Activated CD4-positive, alpha-beta memory T cell treated with anti-CD3 and anti-CD28 coated beads for 36 hours (primary cell): ENCODE measurements at regions not wholly inside any gene's neighbourhood (a gene's known extent, or its start where the extent isn't known, plus 50 kb on each side); places are given as distances from the start of the nearest gene placed in this dataset.

Experiments used
- CTCF ChIA-PET: fragments of 350-600 bp; sonication (Branson Sonifier 250); formaldehyde crosslinking; loops from one replicate; lab custom pipeline; 2021; ENCODE audit warnings: antibody characterized with exemption, inconsistent platforms; lab: Charles Lee
- POLR2A ChIA-PET: fragments of 350-600 bp; sonication (Branson Sonifier 250); formaldehyde crosslinking; loops from one replicate; lab custom pipeline; 2021; ENCODE audit warnings: antibody characterized with exemption; lab: Charles Lee
- DNase-seq: peaks from one replicate; pipeline ENCODE4 v3.0.0-alpha.2; 2020
- H3K27ac Mint-ChIP-seq: one replicate; pipeline ENCODE4 v1.8.0; 2021; ENCODE audit warnings: mixed read lengths
- H3K27me3 Mint-ChIP-seq: one replicate; pipeline ENCODE4 v1.8.0; 2021; ENCODE audit warnings: mixed read lengths
- H3K36me3 Mint-ChIP-seq: one replicate; pipeline ENCODE4 v1.8.0; 2021; ENCODE audit warnings: mixed read lengths
- H3K4me1 Mint-ChIP-seq: one replicate; pipeline ENCODE4 v1.8.0; 2021; ENCODE audit warnings: low read depth, mixed read lengths
- H3K4me3 Mint-ChIP-seq: one replicate; pipeline ENCODE4 v1.8.0; 2021; ENCODE audit warnings: mild to moderate bottlenecking, mixed read lengths
- H3K9me3 Mint-ChIP-seq: one replicate; pipeline ENCODE4 v1.8.0; 2021; ENCODE audit warnings: mixed read lengths
- intact Hi-C: fragments of 100-400 bp; cut with micrococcal nuclease; formaldehyde crosslinking; loops from one replicate; pipeline ENCODE4 v1.15.1; 2023

GRCh38 chr17:54785643-54786268, 114.9 kb upstream of the TOM1L1 start:
- peaks cover 2% of the 10 kb centered on the region for H3K27me3 Mint-ChIP-seq
- DNase-seq = no peak
- intact Hi-C loops = no loop called here
- CTCF ChIA-PET = no interaction called here
- no peak overlapping the region for H3K27ac Mint-ChIP-seq
- H3K4me1 Mint-ChIP-seq = no peaks in the 10 kb centered on the region
- POLR2A ChIA-PET = no interaction called here
- no peaks in the 10 kb centered on the region for H3K36me3 Mint-ChIP-seq
- no peaks in the 10 kb centered on the region for H3K9me3 Mint-ChIP-seq
- H3K4me3 Mint-ChIP-seq = no peak overlapping the region

- ChIA-PET POLR2A (no interaction called here), CTCF (no interaction called here)
- Mint-ChIP-seq H3K4me1 (no peaks in the 10 kb centered on the region), H3K36me3 (no peaks in the 10 kb centered on the region), H3K9me3 (no peaks in the 10 kb centered on the region), H3K27ac (no peak overlapping the region), H3K4me3 (no peak overlapping the region), H3K27me3 (no peaks in the 10 kb centered on the region)
- no peak for DNase-seq
- intact Hi-C loops = no loop called here
Measured at GRCh38 chr17:54789101-54789880, 111.4 kb upstream of the TOM1L1 start.

GRCh38 chr17:54793271-54793670, 107.4 kb upstream of the TOM1L1 start:
- ChIA-PET POLR2A (no interaction called here), CTCF (no interaction called here)
- no peak for DNase-seq
- Mint-ChIP-seq H3K27me3 (no peaks in the 10 kb centered on the region), H3K27ac (no peak overlapping the region), H3K4me1 (no peaks in the 10 kb centered on the region), H3K9me3 (no peaks in the 10 kb centered on the region), H3K36me3 (no peaks in the 10 kb centered on the region), H3K4me3 (no peak overlapping the region)
- intact Hi-C loops = no loop called here

GRCh38 chr17:54795046-54795445, 105.6 kb upstream of the TOM1L1 start:
- intact Hi-C loops = no loop called here
- DNase-seq = no peak
- H3K4me1 Mint-ChIP-seq = no peaks in the 10 kb centered on the region
- POLR2A ChIA-PET = no interaction called here
- H3K9me3 Mint-ChIP-seq = no peaks in the 10 kb centered on the region
- no peak overlapping the region for H3K4me3 Mint-ChIP-seq
- H3K27me3 Mint-ChIP-seq = no peaks in the 10 kb centered on the region
- CTCF ChIA-PET = no interaction called here
- H3K27ac Mint-ChIP-seq = no peak overlapping the region
- no peaks in the 10 kb centered on the region for H3K36me3 Mint-ChIP-seq

GRCh38 chr17:54807331-54807730, 93.3 kb upstream of the TOM1L1 start:
- no peak for DNase-seq

GRCh38 chr17:54813896-54814295, 86.8 kb upstream of the TOM1L1 start:
- Mint-ChIP-seq H3K4me3 (no peak overlapping the region), H3K9me3 (no peaks in the 10 kb centered on the region), H3K4me1 (no peaks in the 10 kb centered on the region), H3K27ac (no peak overlapping the region), H3K36me3 (no peaks in the 10 kb centered on the region), H3K27me3 (peaks cover 5% of the 10 kb centered on the region)
- DNase-seq = no peak
- intact Hi-C loops = no loop called here
- ChIA-PET POLR2A (no interaction called here), CTCF (no interaction called here)

More at GRCh38 chr17:54807331-54807730, 93.3 kb upstream of the TOM1L1 start:
- POLR2A ChIA-PET = no interaction called here
- Mint-ChIP-seq H3K27me3 (peaks cover 1% of the 10 kb centered on the region), H3K36me3 (no peaks in the 10 kb centered on the region), H3K9me3 (no peaks in the 10 kb centered on the region), H3K27ac (no peak overlapping the region), H3K4me1 (no peaks in the 10 kb centered on the region), H3K4me3 (no peak overlapping the region)
- intact Hi-C loops = no loop called here
- CTCF ChIA-PET = no interaction called here

- H3K4me1 Mint-ChIP-seq = no peaks in the 10 kb centered on the region
- H3K36me3 Mint-ChIP-seq = no peaks in the 10 kb centered on the region
- peaks cover 5% of the 10 kb centered on the region for H3K27me3 Mint-ChIP-seq
- POLR2A ChIA-PET = no interaction called here
- intact Hi-C loops = no loop called here
- no peaks in the 10 kb centered on the region for H3K9me3 Mint-ChIP-seq
- H3K27ac Mint-ChIP-seq = no peak overlapping the region
- DNase-seq = no peak
- CTCF ChIA-PET = no interaction called here
- H3K4me3 Mint-ChIP-seq = no peak overlapping the region
Measured at GRCh38 chr17:54814371-54814770, 86.3 kb upstream of the TOM1L1 start.

GRCh38 chr17:54834086-54834485, 66.6 kb upstream of the TOM1L1 start:
- no peaks in the 10 kb centered on the region for H3K9me3 Mint-ChIP-seq
- no peak overlapping the region for H3K27ac Mint-ChIP-seq
- H3K4me3 Mint-ChIP-seq = no peak overlapping the region
- intact Hi-C loops = no loop called here
- CTCF ChIA-PET = no interaction called here
- H3K4me1 Mint-ChIP-seq = no peaks in the 10 kb centered on the region
- H3K27me3 Mint-ChIP-seq = peaks cover 3% of the 10 kb centered on the region
- no peak for DNase-seq
- POLR2A ChIA-PET = no interaction called here
- H3K36me3 Mint-ChIP-seq = no peaks in the 10 kb centered on the region

GRCh38 chr17:54835015-54835414, 65.6 kb upstream of the TOM1L1 start:
- Mint-ChIP-seq H3K4me1 (no peaks in the 10 kb centered on the region), H3K36me3 (no peaks in the 10 kb centered on the region), H3K27me3 (peaks cover 3% of the 10 kb centered on the region), H3K27ac (no peak overlapping the region), H3K9me3 (no peaks in the 10 kb centered on the region), H3K4me3 (no peak overlapping the region)
- CTCF ChIA-PET = no interaction called here
- intact Hi-C loops = no loop called here
- POLR2A ChIA-PET = no interaction called here
- DNase-seq = no peak

- POLR2A ChIA-PET = no interaction called here
- H3K36me3 Mint-ChIP-seq = no peaks in the 10 kb centered on the region
- H3K27ac Mint-ChIP-seq = no peak overlapping the region
- H3K4me1 Mint-ChIP-seq = no peaks in the 10 kb centered on the region
- H3K9me3 Mint-ChIP-seq = no peaks in the 10 kb centered on the region
- DNase-seq = no peak
- H3K27me3 Mint-ChIP-seq = peaks cover 3% of the 10 kb centered on the region
- intact Hi-C loops = no loop called here
- CTCF ChIA-PET = no interaction called here
- no peak overlapping the region for H3K4me3 Mint-ChIP-seq
Measured at GRCh38 chr17:54836723-54837462, 63.8 kb upstream of the TOM1L1 start.

GRCh38 chr17:54838651-54839421, 61.8 kb upstream of the TOM1L1 start:
- H3K4me3 Mint-ChIP-seq = no peak overlapping the region
- no peaks in the 10 kb centered on the region for H3K36me3 Mint-ChIP-seq

GRCh38 chr17:54839447-54839846, 61.2 kb upstream of the TOM1L1 start:
- no peaks in the 10 kb centered on the region for H3K4me1 Mint-ChIP-seq
- no peak overlapping the region for H3K27ac Mint-ChIP-seq
- POLR2A ChIA-PET = no interaction called here
- H3K4me3 Mint-ChIP-seq = no peak overlapping the region
- CTCF ChIA-PET = no interaction called here
- no peak for DNase-seq
- intact Hi-C loops = no loop called here
- H3K36me3 Mint-ChIP-seq = no peaks in the 10 kb centered on the region
- H3K9me3 Mint-ChIP-seq = no peaks in the 10 kb centered on the region
- peaks cover 3% of the 10 kb centered on the region for H3K27me3 Mint-ChIP-seq

More at GRCh38 chr17:54838651-54839421, 61.8 kb upstream of the TOM1L1 start:
- H3K27me3 Mint-ChIP-seq = peaks cover 3% of the 10 kb centered on the region
- intact Hi-C loops = no loop called here
- ChIA-PET CTCF (no interaction called here), POLR2A (no interaction called here)
- no peaks in the 10 kb centered on the region for H3K4me1 Mint-ChIP-seq
- DNase-seq = no peak
- H3K27ac Mint-ChIP-seq = no peak overlapping the region
- H3K9me3 Mint-ChIP-seq = no peaks in the 10 kb centered on the region
